Suppressor macrophage (primary cell): ENCODE measurements at regions not wholly inside any gene's neighbourhood (a gene's known extent, or its start where the extent isn't known, plus 50 kb on each side); places are given as distances from the start of the nearest gene placed in this dataset.
"Not testable (repeated sequence)": the region's sequence is repeated elsewhere in the genome, so short reads cannot be mapped to it uniquely, and the experiment has no call there.

Source experiments
- DNase-seq, 4 experiments: peaks; one replicate each; pipeline ENCODE4 v3.0.0-alpha.2; 2020 to 2022

DNA sequence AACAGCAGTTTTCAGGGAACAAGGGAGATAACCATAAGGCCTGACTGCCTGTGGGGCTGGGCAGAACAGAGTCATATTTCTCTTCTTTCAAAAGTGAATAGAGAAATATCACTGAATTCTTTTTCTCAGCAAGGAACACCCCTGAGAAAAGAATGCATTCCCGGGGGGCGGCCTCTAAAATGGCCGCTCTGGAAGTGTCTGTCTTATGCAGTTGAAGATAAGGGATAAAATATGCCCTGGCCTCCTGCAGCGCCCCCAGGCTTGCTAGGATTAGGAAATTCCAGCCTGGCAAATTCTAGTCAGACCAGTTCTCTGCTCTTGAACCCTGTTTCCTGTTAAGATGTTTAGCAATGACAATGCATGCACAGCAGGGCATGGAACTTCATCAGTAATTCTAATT lies 745.4 kb downstream of the GRXCR1 start:
- DNase-seq = not testable (repeated sequence)

DNA sequence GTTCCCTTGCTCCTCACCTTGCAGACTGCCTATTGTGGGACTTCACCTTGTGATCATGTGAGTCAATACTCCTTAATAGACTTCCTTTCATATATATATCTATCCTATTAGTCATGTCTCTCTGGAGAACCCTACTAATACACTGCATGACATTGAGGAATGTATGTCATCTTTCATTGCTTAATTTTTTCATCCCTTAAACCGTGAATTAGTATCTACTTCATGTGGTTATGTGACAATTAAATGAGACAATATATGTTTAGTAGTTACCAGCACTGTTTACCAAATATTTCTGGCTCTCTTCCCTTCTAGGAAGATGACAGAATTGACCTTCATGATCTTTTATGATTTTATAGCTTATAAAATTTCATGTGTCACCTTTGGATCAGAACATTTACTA lies 759.5 kb downstream of the GRXCR1 start:
- no peak for DNase-seq

DNA sequence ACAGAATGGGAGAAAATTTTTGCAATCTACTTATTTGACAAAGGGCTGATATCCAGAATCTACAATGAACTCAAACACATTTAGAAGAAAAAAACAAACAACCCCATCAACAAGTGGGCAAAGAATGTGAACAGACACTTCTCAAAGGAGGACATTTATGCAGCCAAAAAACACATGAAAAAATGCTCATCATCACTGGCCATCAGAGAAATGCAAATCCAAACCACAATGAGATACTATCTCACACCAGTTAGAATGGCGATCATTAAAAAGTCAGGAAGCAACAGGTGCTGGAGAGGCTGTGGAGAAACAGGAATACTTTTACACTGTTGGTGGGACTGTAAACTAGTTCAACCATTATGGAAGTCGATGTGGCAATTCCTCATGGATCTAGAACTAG lies 767.0 kb downstream of the GRXCR1 start:
- DNase-seq = not testable (repeated sequence)

DNA sequence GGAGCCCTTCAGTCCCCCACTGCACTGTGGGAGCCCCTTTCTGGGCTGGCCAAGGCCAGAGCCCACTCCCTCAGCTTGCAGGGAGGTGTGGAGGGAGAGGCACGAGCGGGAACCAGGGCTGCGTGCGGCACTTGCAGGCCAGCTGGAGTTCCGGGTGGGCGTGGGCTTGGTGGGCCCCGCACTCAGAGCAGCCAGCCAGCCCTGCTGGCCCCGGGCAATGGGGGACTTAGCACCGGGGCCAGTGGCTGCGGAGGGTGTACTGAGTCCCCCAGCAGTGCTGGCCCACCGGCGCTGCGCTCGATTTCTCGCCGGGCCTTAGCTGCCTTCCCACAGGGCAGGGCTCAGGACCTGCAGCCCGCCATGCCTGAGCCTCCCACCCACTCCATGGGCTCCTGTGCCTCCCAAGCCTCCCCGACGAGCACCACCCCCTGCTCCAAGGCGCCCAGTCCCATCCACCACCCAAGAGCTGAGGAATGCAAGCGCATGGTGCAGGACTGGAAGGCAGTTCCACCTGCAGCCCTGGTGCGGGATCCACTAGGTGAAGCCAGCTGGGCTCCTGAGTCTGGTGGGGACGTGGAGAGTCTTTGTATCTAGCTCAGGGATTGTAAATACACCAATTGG lies 776.2 kb downstream of the KCTD8 start:
- not testable (repeated sequence) for DNase-seq

DNA sequence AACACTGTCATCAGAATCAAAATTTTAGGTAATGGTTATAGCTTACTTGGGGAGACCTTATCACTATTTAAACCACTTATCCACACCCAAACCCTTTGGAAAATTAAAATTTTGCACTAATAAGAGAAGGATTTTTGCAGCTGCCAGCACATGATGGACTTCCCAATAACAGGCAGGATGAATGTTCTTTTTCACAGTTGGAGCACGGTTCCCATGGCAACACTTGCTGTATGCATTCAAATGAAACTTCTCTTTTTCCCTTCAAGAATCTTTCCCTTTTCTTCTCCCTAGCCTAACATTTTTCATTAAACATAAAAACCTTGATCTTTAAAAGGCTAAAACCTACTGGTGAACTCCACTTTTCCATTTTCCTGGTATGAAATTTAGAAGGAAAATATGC lies 768.2 kb downstream of the KCTD8 start:
- DNase-seq = no peak

DNA sequence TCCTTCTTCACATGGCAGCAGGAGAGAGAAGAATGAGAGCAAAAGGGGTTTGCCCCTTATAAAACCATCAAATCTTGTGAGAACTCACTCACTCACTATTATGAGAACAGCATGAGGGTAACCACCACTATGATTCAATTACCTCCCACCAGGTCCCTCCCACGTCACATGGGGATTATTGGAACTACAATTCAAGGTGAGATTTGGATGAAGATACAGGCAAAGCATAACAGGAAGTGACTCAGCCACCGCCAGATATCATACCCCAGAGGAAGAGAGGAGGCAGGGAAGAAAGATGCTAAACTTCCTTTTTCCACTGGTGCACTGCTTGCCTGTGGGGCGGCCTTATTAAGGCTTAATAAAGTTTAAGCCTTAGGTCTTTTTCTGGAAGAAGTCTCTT lies 766.1 kb downstream of the KCTD8 start:
- no peak for DNase-seq

DNA sequence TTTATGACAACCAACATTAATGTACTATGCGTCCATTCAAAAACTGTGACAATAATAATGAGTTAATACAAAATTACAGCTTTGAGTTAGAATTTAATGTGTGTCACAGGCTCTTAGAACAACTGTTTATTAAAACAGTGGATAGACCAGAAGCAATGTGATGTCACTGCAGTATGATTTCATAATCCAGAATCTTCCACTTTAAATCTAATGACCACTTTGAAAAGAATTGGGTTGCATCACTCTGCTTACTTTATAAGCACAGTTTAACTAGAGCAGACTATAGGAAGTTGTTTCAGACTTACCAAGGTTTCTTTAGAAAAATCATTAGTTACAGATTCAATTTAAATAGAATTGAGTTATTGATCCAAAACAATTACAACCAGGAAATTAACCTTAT lies 758.5 kb downstream of the KCTD8 start:
- DNase-seq = no peak

DNA sequence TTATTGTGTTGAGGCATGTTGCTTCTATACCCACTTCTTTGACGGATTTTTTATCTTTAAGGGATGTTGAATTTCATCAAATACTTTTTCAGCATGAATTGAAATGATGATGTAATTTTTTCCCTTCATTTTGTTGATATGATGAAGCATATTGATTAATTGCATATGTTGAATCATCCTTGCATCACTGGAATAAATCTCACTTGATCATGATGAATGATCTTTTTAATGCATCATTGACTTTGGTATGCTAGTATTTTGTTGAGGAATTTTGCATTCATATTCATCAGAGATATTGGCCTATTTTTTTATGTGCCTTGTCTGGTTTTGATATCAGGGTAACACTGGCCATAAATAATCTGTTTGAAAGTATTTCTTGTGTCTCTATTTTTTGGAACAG lies 754.7 kb downstream of the KCTD8 start:
- DNase-seq = no peak

DNA sequence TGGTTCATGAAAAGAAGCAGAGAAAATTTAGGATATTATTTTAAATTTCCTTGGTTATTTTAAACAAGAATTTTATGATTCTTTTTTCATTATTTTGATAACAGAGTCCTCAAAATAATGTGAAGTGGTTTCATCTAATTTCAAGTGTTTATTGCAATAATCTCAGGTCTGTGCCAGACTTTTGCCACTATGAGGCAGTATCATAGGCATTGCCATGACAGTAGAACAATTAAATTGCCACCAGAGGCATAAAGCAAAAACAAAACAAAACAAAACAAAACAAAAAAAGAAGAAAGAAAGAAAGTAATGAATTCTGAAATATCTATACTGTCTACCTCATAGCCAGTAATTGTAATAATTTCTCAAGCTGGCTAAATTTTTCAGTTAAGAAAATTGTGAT lies 739.2 kb downstream of the KCTD8 start:
- DNase-seq = no peak

DNA sequence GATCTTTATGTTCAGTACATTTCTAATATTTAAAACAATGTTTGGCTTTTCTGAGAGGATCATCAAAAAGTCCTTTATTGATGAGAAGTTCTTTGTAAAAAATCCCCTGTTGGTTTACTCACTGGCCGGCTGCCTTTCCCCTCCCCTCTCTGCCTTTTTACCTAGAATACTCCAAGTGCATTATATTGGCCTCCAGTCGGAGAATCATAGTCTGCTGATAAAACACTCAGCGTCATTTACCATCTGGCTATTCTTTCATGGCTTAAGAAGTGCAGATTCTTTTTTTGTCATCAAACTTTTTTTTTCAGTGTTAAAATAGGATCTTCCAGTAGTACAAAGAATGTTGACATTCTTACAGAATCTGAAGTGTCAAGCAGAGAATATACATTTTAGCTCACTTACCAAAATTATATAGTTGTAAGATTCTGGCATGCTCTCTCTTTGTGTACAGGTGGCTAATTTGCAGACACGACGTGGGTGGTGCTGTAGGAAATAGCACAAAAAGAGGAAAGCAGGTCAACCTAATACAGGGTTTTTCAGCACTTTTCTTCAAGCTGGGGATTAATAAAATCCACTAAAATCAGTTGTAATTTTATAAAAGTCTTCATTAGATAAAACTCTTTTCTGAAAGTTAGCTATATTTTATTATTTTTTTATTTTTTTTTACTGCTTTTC lies 731.8 kb downstream of the KCTD8 start:
- no peak for DNase-seq

DNA sequence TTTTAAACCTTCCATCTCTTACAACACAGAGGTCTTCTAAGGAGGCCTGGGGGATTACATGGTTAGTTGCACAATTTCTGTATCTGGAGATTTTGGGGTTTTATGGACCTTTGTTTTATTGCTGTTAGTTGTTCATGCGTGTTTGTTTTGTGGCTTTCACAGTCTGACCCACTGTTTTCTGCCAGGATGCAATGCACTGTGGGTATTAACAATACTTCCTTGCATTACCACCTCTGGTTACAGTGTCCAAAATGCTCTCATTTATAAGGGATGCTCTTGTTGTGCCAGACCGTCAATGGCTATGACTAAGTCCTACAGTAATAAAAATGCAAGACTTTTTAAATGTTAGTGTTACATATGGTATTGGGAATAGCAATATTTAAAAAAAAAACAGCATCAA lies 730.2 kb downstream of the KCTD8 start:
- no peak for DNase-seq

DNA sequence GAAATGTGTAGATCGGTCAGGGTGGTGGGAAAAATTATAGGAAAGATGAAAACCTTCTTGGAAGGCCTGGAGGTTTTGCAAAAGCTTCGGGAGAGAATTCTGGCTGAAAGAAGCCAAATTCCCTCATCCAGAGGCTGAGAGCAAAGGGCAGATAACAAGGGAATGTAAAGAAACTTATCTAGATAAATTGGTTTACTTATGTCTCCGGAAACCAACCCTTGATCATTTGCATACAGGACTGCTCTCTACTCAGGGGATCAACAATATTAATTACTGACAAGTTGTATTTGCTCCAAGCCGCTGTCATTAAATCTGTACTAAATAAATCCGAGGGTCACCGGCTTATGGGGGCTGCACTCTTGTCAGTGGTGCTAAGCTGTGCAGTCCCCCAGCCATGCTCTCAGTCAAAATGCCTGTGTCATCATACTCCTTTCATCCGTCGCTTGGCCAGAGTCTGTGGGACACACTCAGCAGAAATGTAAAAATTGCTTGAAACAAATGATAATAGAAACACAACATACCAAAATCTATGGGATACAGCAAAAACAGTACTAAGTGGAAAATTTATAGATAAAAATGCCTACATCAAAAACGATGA lies 715.7 kb downstream of the KCTD8 start:
- no peak for DNase-seq

DNA sequence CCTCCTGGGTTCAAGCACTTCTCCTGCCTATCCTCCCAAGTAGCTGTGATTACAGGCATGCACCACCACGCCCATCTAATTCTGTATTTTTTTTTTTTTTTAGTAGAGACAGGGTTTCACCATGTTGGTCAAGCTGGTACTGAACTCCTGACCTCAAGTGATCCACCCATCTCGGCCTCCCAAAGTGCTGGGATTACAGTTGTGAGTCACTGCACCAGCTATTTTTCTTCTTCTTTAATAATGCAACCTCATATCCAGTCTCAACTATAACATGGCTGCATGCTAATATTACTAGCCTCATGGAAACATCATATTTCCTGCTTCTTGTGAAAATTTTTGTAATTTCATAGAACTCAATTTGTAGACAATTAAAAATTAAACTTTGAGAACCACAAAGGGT lies 706.5 kb downstream of the KCTD8 start:
- no peak for DNase-seq

DNA sequence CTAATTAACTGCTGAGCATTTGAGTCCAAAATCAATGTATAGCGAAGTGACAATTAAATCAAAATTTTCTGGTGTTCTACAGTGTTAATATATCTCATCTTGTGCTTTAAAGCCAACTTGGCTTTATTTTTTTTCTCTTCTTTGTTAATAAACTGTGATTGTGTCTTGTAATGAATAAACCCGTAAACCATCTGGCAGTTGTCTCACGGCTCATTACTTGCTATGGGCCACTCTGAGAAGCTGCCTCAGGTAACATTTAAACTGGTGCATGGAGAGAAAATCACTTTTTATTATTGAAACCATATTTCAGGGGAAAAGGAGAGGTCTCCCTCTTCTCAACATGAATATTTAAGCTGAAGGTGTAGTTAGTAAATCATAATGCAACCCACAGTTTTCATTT lies 694.0 kb downstream of the KCTD8 start:
- no peak for DNase-seq

DNA sequence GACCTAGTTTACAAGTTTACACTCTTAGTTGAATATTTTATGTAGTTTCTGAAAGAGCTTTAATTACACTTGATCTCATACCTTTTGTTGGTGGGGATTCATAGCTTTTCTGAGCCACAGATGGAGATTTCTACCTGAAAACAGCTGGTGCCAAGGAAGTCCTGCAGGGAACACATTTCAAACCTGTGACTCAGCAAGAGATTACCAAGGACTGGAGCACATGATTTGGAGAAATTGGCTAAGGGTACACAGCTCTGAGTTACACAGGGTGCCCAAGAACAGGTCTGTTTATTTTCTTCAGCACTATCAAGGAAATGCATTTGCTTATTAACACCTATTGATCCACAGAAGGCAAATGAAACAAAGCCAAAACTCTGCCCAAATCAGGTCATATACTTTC lies 691.5 kb downstream of the KCTD8 start:
- DNase-seq = no peak

DNA sequence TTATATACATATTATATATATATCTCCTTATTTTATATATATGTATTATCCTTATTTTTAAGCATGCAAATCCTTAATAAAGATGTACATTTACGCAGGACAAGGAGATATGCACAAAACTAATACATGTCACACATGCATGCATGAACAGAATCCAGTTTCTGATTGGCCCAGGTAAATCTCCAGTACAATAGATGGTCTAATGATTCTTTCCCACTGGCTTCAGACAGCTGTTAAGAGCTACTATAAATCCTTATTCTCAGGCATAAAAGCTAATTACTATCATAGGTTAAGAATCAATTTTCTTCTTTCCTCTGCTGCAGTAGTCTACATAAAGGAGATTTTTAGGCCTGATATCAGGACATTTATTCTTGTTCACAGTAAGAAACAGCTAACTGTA lies 689.8 kb downstream of the KCTD8 start:
- DNase-seq = no peak

DNA sequence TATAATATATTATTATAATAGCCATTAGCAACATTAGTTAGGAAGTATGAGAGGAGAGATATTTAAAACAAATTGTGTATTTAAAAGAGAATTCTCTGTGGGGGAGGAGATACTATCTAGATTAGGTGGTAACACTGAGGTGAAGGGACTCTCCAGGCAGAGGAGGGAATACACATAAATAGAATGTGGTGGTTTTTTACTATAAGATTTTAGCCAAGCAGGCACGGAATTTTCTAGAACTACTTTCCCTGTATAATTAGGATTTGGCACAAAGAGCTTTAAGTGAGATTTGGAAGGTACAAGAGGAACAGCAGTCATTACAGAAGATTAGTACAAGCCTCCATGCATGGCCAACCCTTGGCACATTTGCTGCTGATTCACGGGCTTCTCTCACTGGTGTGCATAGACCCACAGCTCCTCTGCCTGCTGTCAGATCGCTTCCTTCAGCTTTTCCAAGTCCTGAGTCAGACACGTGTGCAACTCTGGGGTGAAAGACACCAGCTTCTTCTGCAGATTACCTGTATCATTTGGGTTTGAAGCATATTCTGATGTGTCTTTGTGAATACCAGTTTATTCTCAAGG lies 685.5 kb downstream of the KCTD8 start:
- no peak for DNase-seq

DNA sequence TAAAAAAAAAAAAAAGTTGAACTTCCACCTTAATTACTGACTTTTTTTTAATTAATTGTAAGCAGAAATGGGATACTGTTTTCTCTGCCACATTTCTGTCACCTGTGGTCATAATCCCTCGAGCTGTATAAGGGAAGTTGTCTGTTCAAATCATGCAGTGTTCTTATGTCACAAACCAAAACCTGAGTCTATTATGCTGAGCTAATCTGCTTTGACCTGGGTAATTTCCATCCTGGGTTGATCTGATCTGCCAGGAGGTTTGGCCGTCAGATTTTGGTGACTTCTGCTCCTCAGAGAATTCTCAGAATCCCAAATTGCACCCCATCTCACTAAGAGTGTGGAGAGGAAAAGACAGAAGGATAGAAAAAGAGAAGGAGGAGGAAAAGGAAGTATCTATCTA lies 683.1 kb downstream of the KCTD8 start:
- no peak for DNase-seq

DNA sequence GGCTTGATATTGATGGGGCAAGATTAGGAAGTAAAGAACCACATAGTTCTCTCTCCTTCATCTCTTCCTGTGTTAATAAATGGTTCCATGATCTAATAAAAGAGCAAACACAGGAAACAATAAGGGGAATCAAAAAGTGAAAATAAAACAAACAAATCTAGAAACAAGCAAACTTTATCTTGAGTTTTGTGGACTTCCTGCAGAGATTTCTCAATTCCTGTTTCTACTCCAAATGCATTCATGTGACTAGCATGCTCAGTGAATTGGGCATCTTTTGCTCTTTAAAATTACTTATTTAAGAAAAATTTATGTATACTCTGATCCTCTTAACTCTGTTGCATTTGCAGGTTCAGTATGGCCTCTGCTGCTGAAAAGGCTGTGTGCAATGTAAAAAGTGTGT lies 682.0 kb downstream of the KCTD8 start:
- DNase-seq = no peak

DNA sequence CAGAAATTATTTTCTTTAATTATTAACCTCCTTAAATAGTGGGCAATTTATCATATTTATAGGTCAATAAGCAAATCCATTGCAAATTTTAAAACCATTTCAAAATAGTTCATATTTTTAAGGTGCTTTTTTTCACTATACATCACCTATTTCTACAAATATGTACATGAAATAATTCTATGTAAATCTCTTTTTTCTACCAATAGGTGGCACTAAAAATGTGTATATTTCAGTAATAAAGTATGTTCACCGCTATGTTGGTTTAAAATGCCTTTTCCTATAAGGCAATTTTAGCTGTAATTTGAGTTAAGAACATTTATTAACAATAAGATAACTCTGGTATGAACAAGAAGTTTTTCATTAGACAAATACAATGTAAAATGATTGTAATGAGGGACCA lies 672.2 kb downstream of the KCTD8 start:
- peak in 2 of 4 experiments; percentile 1 to 5 for DNase-seq

DNA sequence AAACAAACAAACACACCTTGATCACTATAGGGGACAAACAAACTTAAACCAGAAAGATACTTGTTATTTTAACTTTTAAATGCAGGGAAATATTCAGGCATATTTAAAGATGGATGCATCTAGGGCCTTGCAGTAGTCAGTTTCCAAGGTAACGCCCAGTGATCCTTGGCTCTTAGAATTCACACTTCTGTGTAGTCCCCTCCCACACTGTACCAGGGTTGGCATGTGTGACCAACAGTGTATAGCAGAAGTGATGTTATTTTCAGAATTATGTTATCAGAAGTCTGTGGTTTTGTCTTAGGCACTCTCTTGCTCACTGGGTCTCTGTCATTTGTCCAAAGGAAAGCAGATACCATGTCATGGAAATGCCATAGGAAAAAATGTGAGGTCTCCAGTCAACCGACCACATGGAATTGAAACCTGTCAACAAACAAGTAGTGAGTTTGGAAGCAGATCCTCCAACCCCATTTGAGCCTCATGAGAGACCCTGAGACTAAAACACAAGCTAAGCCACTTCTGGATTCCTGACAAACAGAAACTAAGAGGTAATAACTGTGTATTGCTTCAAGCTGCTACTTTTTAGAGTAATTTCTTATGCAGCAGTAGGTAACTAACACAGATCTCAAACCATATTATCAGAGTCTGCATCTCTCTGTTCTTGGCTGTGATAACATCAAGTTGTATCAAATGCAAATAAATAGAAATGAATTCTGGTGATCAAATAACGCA lies 670.3 kb downstream of the KCTD8 start:
- no peak for DNase-seq

DNA sequence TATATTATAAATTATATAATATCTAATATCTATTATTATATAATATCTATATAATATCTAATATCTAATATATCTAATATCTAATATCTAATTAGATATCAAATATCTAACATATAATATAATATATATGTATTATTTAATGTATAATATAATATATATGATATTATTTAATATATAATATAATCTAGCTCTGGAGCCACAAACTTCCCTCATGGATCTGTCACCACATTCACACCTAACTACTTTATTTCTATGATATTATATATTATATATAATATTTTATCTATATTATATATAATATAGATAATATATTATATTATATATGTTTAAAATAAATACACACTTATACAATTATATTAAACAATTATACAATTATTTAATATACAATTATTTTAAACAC lies 667.5 kb downstream of the KCTD8 start:
- no peak for DNase-seq

DNA sequence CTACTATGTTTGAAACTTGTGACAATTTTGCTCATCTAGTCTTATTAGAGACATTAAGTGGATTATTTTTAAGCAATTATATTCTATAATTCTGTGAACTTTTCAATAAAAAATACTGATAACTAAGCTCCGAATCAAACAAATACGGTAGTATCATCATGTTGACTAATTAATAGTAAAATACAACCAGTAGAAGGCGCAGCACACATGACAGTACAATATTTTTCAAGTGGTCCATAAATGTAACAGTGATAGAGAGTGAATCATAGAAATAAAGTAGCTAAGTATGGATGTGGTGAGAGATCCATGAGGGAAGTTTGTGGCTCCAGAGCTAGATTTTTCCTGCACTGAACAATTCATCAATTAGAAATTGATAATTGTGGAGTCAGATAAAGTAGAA lies 666.2 kb downstream of the KCTD8 start:
- no peak for DNase-seq
